AG09319 (cell line): ENCODE measurements at regions not wholly inside any gene's neighbourhood (a gene's known extent, or its start where the extent isn't known, plus 50 kb on each side); places are given as distances from the start of the nearest gene placed in this dataset.

ENCODE experiments used
- DNase-seq: peaks from one replicate; pipeline ENCODE4 v3.0.0-alpha.2; 2010; ENCODE audit warnings: low read depth; ENCODE audit errors: extremely low read depth
- CTCF ChIP-seq: IDR thresholded peaks from 2 replicates; pipeline ENCODE4 v1.5.1; 2011; ENCODE audit warnings: low read depth, mild to moderate bottlenecking, inconsistent platforms, low read length, moderate library complexity

- no peak for DNase-seq
- TF ChIP-seq CTCF, result no peak
Observed at GRCh38 chr1:163257763-163258162, 55.0 kb upstream of the RGS5 start.

GRCh38 chr1:163258181-163258580 is 55.5 kb upstream of the RGS5 start:
- DNase-seq, result peak; percentile 15
- no peak for TF ChIP-seq CTCF

DNA sequence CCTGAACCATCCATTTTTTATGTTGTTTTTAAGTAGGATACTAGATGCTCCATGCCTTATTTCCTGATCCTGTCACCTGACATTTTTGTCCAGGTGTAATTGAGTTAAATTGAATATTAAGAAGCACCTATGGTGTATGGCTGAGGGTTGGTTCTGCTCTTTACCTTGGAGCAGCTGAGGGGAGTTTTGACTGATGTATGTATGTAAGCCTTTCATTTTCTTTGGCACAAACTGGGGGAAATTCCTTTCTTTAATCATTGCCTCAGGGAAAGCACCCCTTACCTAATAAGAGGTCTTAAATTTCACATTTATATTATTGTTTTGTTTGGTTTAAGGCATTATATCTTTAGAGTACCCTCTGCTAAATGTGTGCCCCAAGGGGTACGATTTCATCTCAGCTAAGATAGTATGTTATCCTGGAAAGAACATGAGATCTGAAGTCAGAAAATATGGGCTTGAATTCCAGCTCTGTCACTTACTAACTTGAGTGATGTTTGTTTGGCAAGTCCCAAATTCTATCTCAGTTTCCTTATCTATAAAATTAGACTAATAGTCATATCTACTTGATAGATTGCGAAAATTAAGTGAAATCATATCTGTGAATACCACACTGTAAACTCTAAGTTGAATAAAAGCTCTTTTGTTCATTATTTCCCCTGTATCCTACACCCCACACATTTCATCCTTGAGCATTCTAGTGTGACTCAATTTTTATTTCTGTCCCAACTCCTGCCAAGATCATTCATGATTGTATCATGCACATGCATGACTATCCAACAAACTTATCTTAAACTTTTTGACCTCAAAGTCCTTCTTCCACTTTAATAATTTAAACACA is 57.7 kb upstream of the NUF2 start:
- DNase-seq, result no peak
- no peak for TF ChIP-seq CTCF

- no peak for DNase-seq
- no peak for TF ChIP-seq CTCF
Observed at GRCh38 chr1:163265547-163265946, 56.2 kb upstream of the NUF2 start.

- no peak for DNase-seq
- TF ChIP-seq CTCF, result no peak
Observed at GRCh38 chr1:163267962-163268361, 53.8 kb upstream of the NUF2 start.

GRCh38 chr1:163271535-163271934 is 50.2 kb upstream of the NUF2 start:
- no peak for DNase-seq
- TF ChIP-seq CTCF, result no peak
